ENCODE measurements at regions not wholly inside any gene's neighbourhood (a gene's known extent, or its start where the extent isn't known, plus 50 kb on each side); places are given as distances from the start of the nearest gene placed in this dataset.

- Mint-ChIP-seq H3K27ac (no peak overlapping the region), H3K27me3 (ENCODE audit: insufficient read depth) (no peaks in the 10 kb centered on the region), H3K9me3 (peaks cover 10% of the 10 kb centered on the region; the same call in 1 of the 2 replicates), H3K36me3 (ENCODE audit: low read depth) (peaks cover 13% of the 10 kb centered on the region; the same call in 1 of the 2 replicates), H3K4me1 (ENCODE audit: low read depth) (peaks cover 8% of the 10 kb centered on the region), H3K4me3 (no peak overlapping the region)
- no peak for DNase-seq
- TF ChIP-seq CTCF (IDR thresholded peaks at IDR 0.05), result no peak
These were observed 78.3 kb upstream of the HTR2A start for GRCh38 chr13:46975173-46975572.

- no peaks in the 10 kb centered on the region for H3K27me3 Mint-ChIP-seq (ENCODE audit: insufficient read depth)
- peaks cover 8% of the 10 kb centered on the region; the same call in 1 of the 2 replicates for H3K4me1 Mint-ChIP-seq (ENCODE audit: low read depth)
- no peaks in the 10 kb centered on the region for H3K9me3 Mint-ChIP-seq
- no peaks in the 10 kb centered on the region for H3K36me3 Mint-ChIP-seq (ENCODE audit: low read depth)
- H3K4me3 Mint-ChIP-seq, result no peak overlapping the region
- no peak overlapping the region for H3K27ac Mint-ChIP-seq
- no peak for TF ChIP-seq CTCF (IDR thresholded peaks at IDR 0.05)
- DNase-seq, result no peak
These were observed 71.6 kb upstream of the HTR2A start for GRCh38 chr13:46968450-46968849.

GRCh38 chr13:46964789-46965527 is 68.1 kb upstream of the HTR2A start:
- TF ChIP-seq CTCF (IDR thresholded peaks at IDR 0.05), result no peak
- H3K4me1 Mint-ChIP-seq (ENCODE audit: low read depth), result peaks cover 19% of the 10 kb centered on the region
- no peaks in the 10 kb centered on the region for H3K36me3 Mint-ChIP-seq (ENCODE audit: low read depth)
- no peak overlapping the region for H3K4me3 Mint-ChIP-seq
- no peak overlapping the region; the same call in 1 of the 2 replicates for H3K27ac Mint-ChIP-seq
- no peaks in the 10 kb centered on the region for H3K27me3 Mint-ChIP-seq (ENCODE audit: insufficient read depth)
- peak; percentile 41 for DNase-seq
- H3K9me3 Mint-ChIP-seq, result no peaks in the 10 kb centered on the region

GRCh38 chr13:46963904-46964303 is 67.1 kb upstream of the HTR2A start:
- H3K36me3 Mint-ChIP-seq (ENCODE audit: low read depth), result no peaks in the 10 kb centered on the region
- H3K4me3 Mint-ChIP-seq, result no peak overlapping the region
- no peak for DNase-seq
- no peaks in the 10 kb centered on the region for H3K27me3 Mint-ChIP-seq (ENCODE audit: insufficient read depth)
- no peak for TF ChIP-seq CTCF (IDR thresholded peaks at IDR 0.05)
- H3K27ac Mint-ChIP-seq, result no peak overlapping the region
- peaks cover 19% of the 10 kb centered on the region for H3K4me1 Mint-ChIP-seq (ENCODE audit: low read depth)
- no peaks in the 10 kb centered on the region for H3K9me3 Mint-ChIP-seq

GRCh38 chr13:46962281-46962941 is 65.6 kb upstream of the HTR2A start:
- H3K36me3 Mint-ChIP-seq (ENCODE audit: low read depth), result no peaks in the 10 kb centered on the region
- peaks cover 19% of the 10 kb centered on the region for H3K4me1 Mint-ChIP-seq (ENCODE audit: low read depth)
- H3K27ac Mint-ChIP-seq, result no peak overlapping the region; the same call in 1 of the 2 replicates
- no peaks in the 10 kb centered on the region for H3K9me3 Mint-ChIP-seq
- peaks cover 3% of the 10 kb centered on the region; the same call in 1 of the 2 replicates for H3K27me3 Mint-ChIP-seq (ENCODE audit: insufficient read depth)
- 0 out of 2 replicates have a peak overlapping the region, but pooled peaks have one; percentile 23 for H3K4me3 Mint-ChIP-seq
- TF ChIP-seq CTCF (IDR thresholded peaks at IDR 0.05), result peak; percentile 65; the same call in 1 of the 2 replicates
- peak; percentile 28 for DNase-seq
